ENCODE measurements at regions not wholly inside any gene's neighbourhood (a gene's known extent, or its start where the extent isn't known, plus 50 kb on each side); places are given as distances from the start of the nearest gene placed in this dataset.

DNA sequence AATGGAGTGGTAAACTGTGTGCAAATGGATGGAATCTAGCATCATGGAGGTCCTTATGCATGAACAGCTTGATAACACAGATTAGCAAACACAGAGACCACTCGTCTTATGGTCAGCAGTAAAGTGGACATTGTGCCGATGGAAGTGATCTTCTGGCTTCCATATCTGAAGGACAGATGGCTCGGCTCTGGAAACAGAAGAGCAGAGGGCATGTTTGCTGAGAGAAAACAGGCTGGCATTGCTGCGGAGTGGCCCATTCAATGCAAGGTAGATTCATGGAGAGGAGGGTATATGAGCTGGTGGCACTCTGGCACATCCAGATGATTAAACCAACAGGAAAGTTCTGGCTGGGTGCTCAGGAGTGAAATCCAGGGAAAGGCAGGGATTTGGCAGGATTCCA lies 513.2 kb downstream of the DIRAS2 start:
- H3K9me3 ChIP-seq (ENCODE audit: control insufficient read depth in 2 of 2, low read length in 2 of 2): no peaks in the 10 kb centered on the region
- no peak overlapping the region for H3K4me3 ChIP-seq (ENCODE audit: low read length in 2 of 2)
- H3K27ac ChIP-seq (ENCODE audit: low read depth in 2 of 2, low read length in 2 of 2): no peak overlapping the region
- no peaks in the 10 kb centered on the region for H3K27me3 ChIP-seq (ENCODE audit: control insufficient read depth in 2 of 2, insufficient read depth in 2 of 2, low read length in 2 of 2)
- H3K9ac ChIP-seq (ENCODE audit: low read depth in 1 of 2, low read length in 2 of 2): no peak overlapping the region
- H3K36me3 ChIP-seq (ENCODE audit: control insufficient read depth in 2 of 2, insufficient read depth in 2 of 2, low read length in 2 of 2): no peaks in the 10 kb centered on the region
- H3K4me1 ChIP-seq (ENCODE audit: control insufficient read depth in 2 of 2, insufficient read depth in 2 of 2, low read length in 2 of 2): no peaks in the 10 kb centered on the region

GRCh38 chr9:90131568-90131967 lies 511.1 kb downstream of the DIRAS2 start:
- Histone ChIP-seq H3K27me3 (ENCODE audit: control insufficient read depth in 2 of 2, insufficient read depth in 2 of 2, low read length in 2 of 2) (no peaks in the 10 kb centered on the region), H3K9me3 (ENCODE audit: control insufficient read depth in 2 of 2, low read length in 2 of 2) (no peaks in the 10 kb centered on the region), H3K4me3 (ENCODE audit: low read length in 2 of 2) (no peak overlapping the region), H3K4me1 (ENCODE audit: control insufficient read depth in 2 of 2, insufficient read depth in 2 of 2, low read length in 2 of 2) (no peaks in the 10 kb centered on the region), H3K36me3 (ENCODE audit: control insufficient read depth in 2 of 2, insufficient read depth in 2 of 2, low read length in 2 of 2) (no peaks in the 10 kb centered on the region), H3K9ac (ENCODE audit: low read depth in 1 of 2, low read length in 2 of 2) (no peak overlapping the region), H3K27ac (ENCODE audit: low read depth in 2 of 2, low read length in 2 of 2) (no peak overlapping the region)

GRCh38 chr9:90132866-90133265 lies 509.8 kb downstream of the DIRAS2 start:
- H3K36me3 ChIP-seq (ENCODE audit: control insufficient read depth in 2 of 2, insufficient read depth in 2 of 2, low read length in 2 of 2): no peaks in the 10 kb centered on the region
- no peak overlapping the region for H3K4me3 ChIP-seq (ENCODE audit: low read length in 2 of 2)
- no peak overlapping the region for H3K27ac ChIP-seq (ENCODE audit: low read depth in 2 of 2, low read length in 2 of 2)
- H3K4me1 ChIP-seq (ENCODE audit: control insufficient read depth in 2 of 2, insufficient read depth in 2 of 2, low read length in 2 of 2): no peaks in the 10 kb centered on the region
- no peaks in the 10 kb centered on the region for H3K9me3 ChIP-seq (ENCODE audit: control insufficient read depth in 2 of 2, low read length in 2 of 2)
- H3K27me3 ChIP-seq (ENCODE audit: control insufficient read depth in 2 of 2, insufficient read depth in 2 of 2, low read length in 2 of 2): no peaks in the 10 kb centered on the region
- H3K9ac ChIP-seq (ENCODE audit: low read depth in 1 of 2, low read length in 2 of 2): no peak overlapping the region

- Histone ChIP-seq H3K4me3 (ENCODE audit: low read length in 2 of 2) (no peak overlapping the region), H3K27me3 (ENCODE audit: control insufficient read depth in 2 of 2, insufficient read depth in 2 of 2, low read length in 2 of 2) (no peaks in the 10 kb centered on the region), H3K27ac (ENCODE audit: low read depth in 2 of 2, low read length in 2 of 2) (no peak overlapping the region), H3K9ac (ENCODE audit: low read depth in 1 of 2, low read length in 2 of 2) (no peak overlapping the region), H3K9me3 (ENCODE audit: control insufficient read depth in 2 of 2, low read length in 2 of 2) (no peaks in the 10 kb centered on the region), H3K36me3 (ENCODE audit: control insufficient read depth in 2 of 2, insufficient read depth in 2 of 2, low read length in 2 of 2) (no peaks in the 10 kb centered on the region), H3K4me1 (ENCODE audit: control insufficient read depth in 2 of 2, insufficient read depth in 2 of 2, low read length in 2 of 2) (peaks cover 0 to 2% of the 10 kb centered on the region in 2 donors)
Measured at GRCh38 chr9:90137801-90138200, 504.8 kb downstream of the DIRAS2 start.

DNA sequence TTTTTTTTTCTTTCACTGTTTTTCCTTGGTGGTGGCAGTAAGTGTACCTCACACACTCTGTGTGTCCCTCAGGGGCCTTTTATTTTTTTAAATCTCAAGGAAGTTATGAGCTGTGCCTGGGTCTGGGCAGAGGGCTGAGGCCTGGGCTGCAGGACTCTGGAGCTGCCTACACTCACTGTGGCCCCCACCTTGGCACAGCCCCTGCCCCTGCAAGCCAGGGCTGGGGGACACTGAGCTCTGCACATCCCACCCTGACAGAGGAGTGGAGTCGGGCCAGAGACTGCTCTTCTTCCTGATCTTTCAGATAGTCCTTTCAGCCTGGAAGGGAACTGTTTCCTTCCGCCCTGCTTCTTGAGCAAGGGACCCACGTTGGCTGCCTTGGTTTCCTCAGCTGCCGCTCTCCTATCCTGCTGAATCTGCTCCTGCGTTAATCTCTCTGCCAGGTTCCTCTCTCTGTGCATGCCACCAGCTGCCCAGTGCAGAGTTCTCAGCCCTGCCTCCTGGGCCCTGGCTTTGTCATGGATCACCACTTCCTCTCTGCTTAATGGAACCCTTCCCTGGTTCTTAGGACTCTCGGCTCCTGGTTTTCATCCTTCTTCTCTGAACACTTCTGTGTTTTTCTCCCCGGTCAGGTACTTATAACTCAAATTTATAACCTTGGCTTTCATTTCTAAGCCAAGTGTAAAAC lies 502.3 kb downstream of the DIRAS2 start:
- no peaks in the 10 kb centered on the region for H3K36me3 ChIP-seq (ENCODE audit: control insufficient read depth in 2 of 2, insufficient read depth in 2 of 2, low read length in 2 of 2)
- H3K9me3 ChIP-seq (ENCODE audit: control insufficient read depth in 2 of 2, low read length in 2 of 2): no peaks in the 10 kb centered on the region
- no peak overlapping the region for H3K9ac ChIP-seq (ENCODE audit: low read depth in 1 of 2, low read length in 2 of 2)
- no peaks in the 10 kb centered on the region for H3K27me3 ChIP-seq (ENCODE audit: control insufficient read depth in 2 of 2, insufficient read depth in 2 of 2, low read length in 2 of 2)
- no peak overlapping the region for H3K27ac ChIP-seq (ENCODE audit: low read depth in 2 of 2, low read length in 2 of 2)
- H3K4me1 ChIP-seq (ENCODE audit: control insufficient read depth in 2 of 2, insufficient read depth in 2 of 2, low read length in 2 of 2): peaks cover 0 to 3% of the 10 kb centered on the region in 2 donors
- H3K4me3 ChIP-seq (ENCODE audit: low read length in 2 of 2): no peak overlapping the region

- H3K27ac ChIP-seq (ENCODE audit: low read depth in 2 of 2, low read length in 2 of 2): no peak overlapping the region
- no peaks in the 10 kb centered on the region for H3K27me3 ChIP-seq (ENCODE audit: control insufficient read depth in 2 of 2, insufficient read depth in 2 of 2, low read length in 2 of 2)
- no peaks in the 10 kb centered on the region for H3K36me3 ChIP-seq (ENCODE audit: control insufficient read depth in 2 of 2, insufficient read depth in 2 of 2, low read length in 2 of 2)
- H3K9ac ChIP-seq (ENCODE audit: low read depth in 1 of 2, low read length in 2 of 2): no peak overlapping the region
- H3K4me1 ChIP-seq (ENCODE audit: control insufficient read depth in 2 of 2, insufficient read depth in 2 of 2, low read length in 2 of 2): peaks cover 0 to 3% of the 10 kb centered on the region in 2 donors
- no peak overlapping the region for H3K4me3 ChIP-seq (ENCODE audit: low read length in 2 of 2)
- no peaks in the 10 kb centered on the region for H3K9me3 ChIP-seq (ENCODE audit: control insufficient read depth in 2 of 2, low read length in 2 of 2)
Measured at GRCh38 chr9:90141723-90142122, 500.9 kb downstream of the DIRAS2 start.

- Histone ChIP-seq H3K36me3 (ENCODE audit: control insufficient read depth in 2 of 2, insufficient read depth in 2 of 2, low read length in 2 of 2) (no peaks in the 10 kb centered on the region), H3K9me3 (ENCODE audit: control insufficient read depth in 2 of 2, low read length in 2 of 2) (no peaks in the 10 kb centered on the region), H3K9ac (ENCODE audit: low read depth in 1 of 2, low read length in 2 of 2) (no peak overlapping the region), H3K27me3 (ENCODE audit: control insufficient read depth in 2 of 2, insufficient read depth in 2 of 2, low read length in 2 of 2) (no peaks in the 10 kb centered on the region), H3K27ac (ENCODE audit: low read depth in 2 of 2, low read length in 2 of 2) (no peak overlapping the region), H3K4me1 (ENCODE audit: control insufficient read depth in 2 of 2, insufficient read depth in 2 of 2, low read length in 2 of 2) (peaks cover 0 to 3% of the 10 kb centered on the region in 2 donors), H3K4me3 (ENCODE audit: low read length in 2 of 2) (no peak overlapping the region)
Measured at GRCh38 chr9:90142580-90142979, 500.0 kb downstream of the DIRAS2 start.

GRCh38 chr9:90147426-90147825 lies 495.2 kb downstream of the DIRAS2 start:
- Histone ChIP-seq H3K9me3 (ENCODE audit: control insufficient read depth in 2 of 2, low read length in 2 of 2) (no peaks in the 10 kb centered on the region), H3K4me3 (ENCODE audit: low read length in 2 of 2) (no peak overlapping the region), H3K9ac (ENCODE audit: low read depth in 1 of 2, low read length in 2 of 2) (no peak overlapping the region), H3K36me3 (ENCODE audit: control insufficient read depth in 2 of 2, insufficient read depth in 2 of 2, low read length in 2 of 2) (no peaks in the 10 kb centered on the region), H3K27ac (ENCODE audit: low read depth in 2 of 2, low read length in 2 of 2) (no peak overlapping the region), H3K27me3 (ENCODE audit: control insufficient read depth in 2 of 2, insufficient read depth in 2 of 2, low read length in 2 of 2) (peaks cover 0 to 2% of the 10 kb centered on the region in 2 donors), H3K4me1 (ENCODE audit: control insufficient read depth in 2 of 2, insufficient read depth in 2 of 2, low read length in 2 of 2) (peaks cover 0 to 3% of the 10 kb centered on the region in 2 donors)

- H3K27ac ChIP-seq (ENCODE audit: low read depth in 2 of 2, low read length in 2 of 2): no peak overlapping the region
- H3K27me3 ChIP-seq (ENCODE audit: control insufficient read depth in 2 of 2, insufficient read depth in 2 of 2, low read length in 2 of 2): no peaks in the 10 kb centered on the region
- H3K4me1 ChIP-seq (ENCODE audit: control insufficient read depth in 2 of 2, insufficient read depth in 2 of 2, low read length in 2 of 2): no peaks in the 10 kb centered on the region
- no peak overlapping the region for H3K9ac ChIP-seq (ENCODE audit: low read depth in 1 of 2, low read length in 2 of 2)
- no peaks in the 10 kb centered on the region for H3K9me3 ChIP-seq (ENCODE audit: control insufficient read depth in 2 of 2, low read length in 2 of 2)
- no peak overlapping the region for H3K4me3 ChIP-seq (ENCODE audit: low read length in 2 of 2)
- H3K36me3 ChIP-seq (ENCODE audit: control insufficient read depth in 2 of 2, insufficient read depth in 2 of 2, low read length in 2 of 2): no peaks in the 10 kb centered on the region
Measured at GRCh38 chr9:90156318-90156717, 486.3 kb downstream of the DIRAS2 start.

DNA sequence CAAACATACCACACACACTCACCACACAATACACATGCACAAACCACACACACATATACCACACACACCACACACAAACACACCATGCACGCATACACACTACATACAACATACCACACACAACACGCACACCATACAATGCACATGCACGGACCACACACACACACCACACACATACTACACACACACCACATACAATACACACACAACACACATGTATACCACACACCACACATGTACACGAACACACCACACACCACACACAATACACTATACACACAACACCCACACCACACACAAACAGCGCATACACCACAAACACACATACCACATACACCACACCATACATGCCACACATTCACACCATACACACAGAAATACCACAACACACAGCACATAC lies 480.3 kb downstream of the DIRAS2 start:
- Histone ChIP-seq H3K36me3 (ENCODE audit: control insufficient read depth in 2 of 2, insufficient read depth in 2 of 2, low read length in 2 of 2) (no peaks in the 10 kb centered on the region), H3K9ac (ENCODE audit: low read depth in 1 of 2, low read length in 2 of 2) (no peak overlapping the region), H3K27ac (ENCODE audit: low read depth in 2 of 2, low read length in 2 of 2) (no peak overlapping the region), H3K27me3 (ENCODE audit: control insufficient read depth in 2 of 2, insufficient read depth in 2 of 2, low read length in 2 of 2) (no peaks in the 10 kb centered on the region), H3K4me1 (ENCODE audit: control insufficient read depth in 2 of 2, insufficient read depth in 2 of 2, low read length in 2 of 2) (peaks cover 13 to 29% of the 10 kb centered on the region in 2 donors), H3K4me3 (ENCODE audit: low read length in 2 of 2) (no peak overlapping the region), H3K9me3 (ENCODE audit: control insufficient read depth in 2 of 2, low read length in 2 of 2) (no peaks in the 10 kb centered on the region)

Measured in mucosa of rectum (tissue), 2 donors.